RWPE2 (cell line): ENCODE measurements at regions not wholly inside any gene's neighbourhood (a gene's known extent, or its start where the extent isn't known, plus 50 kb on each side); places are given as distances from the start of the nearest gene placed in this dataset.
"Not testable (repeated sequence)": the region's sequence is repeated elsewhere in the genome, so short reads cannot be mapped to it uniquely, and the experiment has no call there.

ENCODE experiments used
- ATAC-seq: fragments of 200-7000 bp; cut with Tn5 transposase; 3 replicates; pipeline ENCODE4 v1.9.1; 2021; ENCODE audit warnings: low read depth
- DNase-seq: peaks from one replicate; pipeline ENCODE4 v3.0.0-alpha.2; 2020; ENCODE audit warnings: low spot score
- H3K27ac ChIP-seq: fragments of 450-650 bp; 2 replicates; pipeline ENCODE4 v1.5.1; 2017; ENCODE audit warnings: mild to moderate bottlenecking; ENCODE audit not compliant: poor library complexity, severe bottlenecking
- H3K27me3 ChIP-seq: fragments of 250-450 bp; sonication (Bioruptor Pico); 2 replicates; pipeline ENCODE4 v1.5.1; 2021; ENCODE audit warnings: mild to moderate bottlenecking, moderate library complexity; ENCODE audit not compliant: insufficient read depth, poor library complexity, severe bottlenecking
- H3K36me3 ChIP-seq: fragments of 250-450 bp; sonication (Bioruptor Pico); 2 replicates; pipeline ENCODE4 v1.5.1; 2020; ENCODE audit warnings: low read depth, mild to moderate bottlenecking, moderate library complexity
- H3K4me1 ChIP-seq: fragments of 250-450 bp; sonication (Bioruptor Pico); 2 replicates; pipeline ENCODE4 v1.5.1; 2021; ENCODE audit warnings: mild to moderate bottlenecking, moderate library complexity; ENCODE audit not compliant: insufficient read depth, poor library complexity, severe bottlenecking
- H3K4me3 ChIP-seq: fragments of 250-450 bp; sonication (Bioruptor Pico); 2 replicates; pipeline ENCODE4 v1.5.1; 2021; ENCODE audit warnings: mild to moderate bottlenecking, moderate library complexity; ENCODE audit not compliant: severe bottlenecking
- H3K9me3 ChIP-seq: fragments of 250-450 bp; sonication (Bioruptor Pico); 2 replicates; pipeline ENCODE4 v1.5.1; 2021; ENCODE audit warnings: mild to moderate bottlenecking, moderate library complexity; ENCODE audit not compliant: severe bottlenecking
- CTCF ChIP-seq: fragments of 450-650 bp; IDR thresholded peaks from one replicate; pipeline ENCODE4 v1.5.1; 2017; ENCODE audit warnings: mild to moderate bottlenecking, moderate library complexity; ENCODE audit not compliant: poor library complexity, severe bottlenecking

GRCh38 chr7:17095931-17096330 lies 202.5 kb upstream of the AHR start:
- DNase-seq (no peak), ATAC-seq (no peak)
- Histone ChIP-seq H3K27me3 (no peaks in the 10 kb centered on the region), H3K36me3 (0 out of 2 replicates have a peak, but pooled peaks cover 3% of the 10 kb centered on the region), H3K4me1 (peaks cover 46% of the 10 kb centered on the region), H3K4me3 (no peak overlapping the region), H3K27ac (peak overlapping the region; percentile 79), H3K9me3 (no peaks in the 10 kb centered on the region)
- no peak for TF ChIP-seq CTCF

GRCh38 chr7:17097668-17098297 lies 200.7 kb upstream of the AHR start:
- Histone ChIP-seq H3K4me3 (no peak overlapping the region), H3K27me3 (no peaks in the 10 kb centered on the region), H3K9me3 (no peaks in the 10 kb centered on the region), H3K4me1 (peaks cover 38% of the 10 kb centered on the region), H3K36me3 (0 out of 2 replicates have a peak, but pooled peaks cover 3% of the 10 kb centered on the region), H3K27ac (no peak overlapping the region)
- ATAC-seq (no peak), DNase-seq (no peak)
- TF ChIP-seq CTCF = no peak

- no peak overlapping the region for H3K4me3 ChIP-seq
- DNase-seq = no peak
- no peak for ATAC-seq
- 0 out of 2 replicates have a peak, but pooled peaks cover 3% of the 10 kb centered on the region for H3K36me3 ChIP-seq
- H3K9me3 ChIP-seq = no peaks in the 10 kb centered on the region
- TF ChIP-seq CTCF = no peak
- peaks cover 38% of the 10 kb centered on the region for H3K4me1 ChIP-seq
- no peaks in the 10 kb centered on the region for H3K27me3 ChIP-seq
- H3K27ac ChIP-seq = peak overlapping the region; percentile 69
These were observed 199.9 kb upstream of the AHR start for GRCh38 chr7:17098515-17098914.

GRCh38 chr7:17099083-17099973 lies 199.1 kb upstream of the AHR start:
- peak; percentile 81 for ATAC-seq
- Histone ChIP-seq H3K27me3 (no peaks in the 10 kb centered on the region), H3K27ac (peak overlapping the region; percentile 69), H3K9me3 (no peaks in the 10 kb centered on the region), H3K4me3 (no peak overlapping the region), H3K36me3 (0 out of 2 replicates have a peak, but pooled peaks cover 3% of the 10 kb centered on the region), H3K4me1 (peaks cover 34% of the 10 kb centered on the region)
- peak; percentile 92 for DNase-seq
- TF ChIP-seq CTCF = no peak

- Histone ChIP-seq H3K4me1 (peaks cover 29% of the 10 kb centered on the region), H3K27ac (peak overlapping the region; percentile 69)
- H3K27me3 ChIP-seq, H3K4me3 ChIP-seq, H3K36me3 ChIP-seq, H3K9me3 ChIP-seq, ATAC-seq, DNase-seq: not testable (repeated sequence)
These were observed 198.4 kb upstream of the AHR start for GRCh38 chr7:17099974-17100509.
